ENCODE measurements at regions not wholly inside any gene's neighbourhood (a gene's known extent, or its start where the extent isn't known, plus 50 kb on each side); places are given as distances from the start of the nearest gene placed in this dataset.

DNA sequence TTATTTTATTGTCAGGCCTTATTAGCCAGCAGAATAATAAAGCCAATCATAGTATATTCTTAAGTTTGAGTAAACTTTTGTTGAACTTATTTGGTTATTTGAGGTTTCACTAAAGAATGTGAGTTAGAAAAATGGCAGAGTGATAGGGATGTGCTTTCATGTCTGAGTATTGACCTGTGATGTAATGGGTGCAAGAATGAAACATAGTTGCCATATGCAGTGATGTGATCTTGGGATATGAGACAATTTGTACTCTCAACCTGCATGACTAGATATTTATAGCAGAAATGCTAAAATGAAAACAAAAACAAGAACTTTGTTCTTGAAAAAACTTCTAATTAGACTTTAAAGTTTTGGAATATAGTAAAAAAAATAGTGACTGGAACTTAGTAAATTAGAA, 97.9 kb downstream of the DISP1 start:
- BruUV-seq (replicated peaks): no TSS peak
- intact Hi-C loops (cut with micrococcal nuclease) (no loop called here), dilution Hi-C loops (cut with MboI; ENCODE audit: extremely low pct_ligation_motif_present, low sequenced_read_pairs) (no loop called here)
- no peaks in the 10 kb centered on the region for H3K9me3 ChIP-seq (replicated peaks; ENCODE audit: control insufficient read depth, insufficient read depth, low read length)
- no peaks in the 10 kb centered on the region for H3K27me3 ChIP-seq (ENCODE audit: control insufficient read depth in 2 of 2, insufficient read depth in 2 of 2, low read length in 2 of 2)
- H4K20me1 ChIP-seq (replicated peaks; ENCODE audit: control insufficient read depth, extremely low read depth, insufficient read depth, low read length): no peaks in the 10 kb centered on the region
- peaks cover 6% of the 10 kb centered on the region for H3K4me1 ChIP-seq (ENCODE audit: control insufficient read depth, extremely low read depth, insufficient read depth, low read length)
- CTCF ChIA-PET: no interaction called here
- no peak overlapping the region for H2AFZ ChIP-seq (ENCODE audit: low read depth, low read length)
- no peak overlapping the region for H3K4me3 ChIP-seq (replicated peaks in 1 of 3; ENCODE audit: insufficient read depth in 1 of 3, low read depth in 1 of 3, low read length in 3 of 3)
- H3K9ac ChIP-seq (replicated peaks; ENCODE audit: extremely low read depth, insufficient read depth, low read length): no peak overlapping the region
- DNase-seq (ENCODE audit: low read depth, low spot score) (no peak), FAIRE-seq (no peak)
- POLR2A ChIA-PET: no interaction called here
- H3K79me2 ChIP-seq (ENCODE audit: control insufficient read depth, insufficient read depth, low read length): no peaks in the 10 kb centered on the region
- TF ChIP-seq FOS (IDR thresholded peaks at IDR 0.05; ENCODE audit: borderline replicate concordance, insufficient read depth, low read length): no peak
- TF ChIP-seq POLR2A (IDR thresholded peaks at IDR 0.05; ENCODE audit: low read depth, low read length): no peak
- TF ChIP-seq POLR2AphosphoS5 (IDR thresholded peaks at IDR 0.05; ENCODE audit: insufficient read depth, low read depth, low read length): no peak
- no peak for TF ChIP-seq EZH2 (IDR thresholded peaks at IDR 0.05; ENCODE audit: borderline replicate concordance, low read depth, low read length, severe bottlenecking)
- no peak for TF ChIP-seq JUN (IDR thresholded peaks at IDR 0.05; ENCODE audit: borderline replicate concordance, insufficient read depth, insufficient read length, low read depth)
- TF ChIP-seq CTCF (IDR thresholded peaks at IDR 0.05; ENCODE audit: extremely low read depth in 1 of 2, insufficient read depth in 1 of 2, low read depth in 1 of 2, low read length in 2 of 2): no peak
- no peak for TF ChIP-seq MYC (IDR thresholded peaks at IDR 0.05; ENCODE audit: low read depth, low read length)
- TF ChIP-seq, protein P1, sequence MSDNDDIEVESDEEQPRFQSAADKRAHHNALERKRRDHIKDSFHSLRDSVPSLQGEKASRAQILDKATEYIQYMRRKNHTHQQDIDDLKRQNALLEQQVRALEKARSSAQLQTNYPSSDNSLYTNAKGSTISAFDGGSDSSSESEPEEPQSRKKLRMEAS (IDR thresholded peaks at IDR 0.05; ENCODE audit: insufficient read depth, insufficient read length): no peak
- no peak for TF ChIP-seq GATA2 (IDR thresholded peaks at IDR 0.05; ENCODE audit: insufficient read depth, insufficient read length, low read depth, low read length)
- H3K4me2 ChIP-seq (ENCODE audit: insufficient read depth, low read length): no peak overlapping the region
- no peak overlapping the region for H3K27ac ChIP-seq (ENCODE audit: insufficient read depth, low read depth, low read length)
- H3K9me1 ChIP-seq (replicated peaks; ENCODE audit: control insufficient read depth, extremely low read depth, insufficient read depth, low read length): no peaks in the 10 kb centered on the region
- no peaks in the 10 kb centered on the region for H3K36me3 ChIP-seq (ENCODE audit: control insufficient read depth in 2 of 2, extremely low read depth in 1 of 2, insufficient read depth in 2 of 2, low read length in 2 of 2)
